ENCODE measurements at regions not wholly inside any gene's neighbourhood (a gene's known extent, or its start where the extent isn't known, plus 50 kb on each side); places are given as distances from the start of the nearest gene placed in this dataset.

- peak; percentile 88 for ATAC-seq (ENCODE audit: insufficient read depth, low read depth)
- H3K4me3 ChIP-seq (ENCODE audit: low read depth in 1 of 2, low read length in 2 of 2) = no peak overlapping the region
- H3K36me3 ChIP-seq (ENCODE audit: insufficient read depth, low read length) = no peaks in the 10 kb centered on the region
- DNase-seq = peak; percentile 66
- H3K4me2 ChIP-seq (ENCODE audit: insufficient read depth, low read length) = no peak overlapping the region
- H3K27ac ChIP-seq (ENCODE audit: low read length) = peak overlapping the region; percentile 44
- H3K79me2 ChIP-seq (ENCODE audit: insufficient read depth, low read length) = no peaks in the 10 kb centered on the region
- no peak for TF ChIP-seq CTCF (IDR thresholded peaks at IDR 0.05; ENCODE audit: borderline replicate concordance, extremely low read depth, low read length, poor library complexity, severe bottlenecking)
- TF ChIP-seq EZH2 (IDR thresholded peaks at IDR 0.05; ENCODE audit: borderline replicate concordance, low read depth, low read length, severe bottlenecking) = no peak
- H3K27me3 ChIP-seq (ENCODE audit: insufficient read depth, low read length, poor library complexity) = no peaks in the 10 kb centered on the region
- peaks cover 5% of the 10 kb centered on the region for H3K9me3 ChIP-seq (ENCODE audit: insufficient read depth, low read length, severe bottlenecking)
- H3K9ac ChIP-seq (ENCODE audit: low read depth, low read length) = no peak overlapping the region
- peaks cover 18% of the 10 kb centered on the region for H3K4me1 ChIP-seq (ENCODE audit: insufficient read depth, low read length)
- no peak overlapping the region for H2AFZ ChIP-seq (ENCODE audit: low read depth, low read length)
- no peaks in the 10 kb centered on the region for H4K20me1 ChIP-seq (ENCODE audit: insufficient read depth, low read length)
Measured at GRCh38 chr5:158398360-158399201, 539.6 kb upstream of the CLINT1 start.

GRCh38 chr5:158397278-158397677 lies 538.3 kb upstream of the CLINT1 start:
- no peak overlapping the region for H3K9ac ChIP-seq (ENCODE audit: low read depth, low read length)

GRCh38 chr5:158394102-158394501 lies 535.2 kb upstream of the CLINT1 start:
- Histone ChIP-seq H3K4me2 (ENCODE audit: insufficient read depth, low read length) (no peak overlapping the region), H2AFZ (ENCODE audit: low read depth, low read length) (no peak overlapping the region), H3K9ac (ENCODE audit: low read depth, low read length) (no peak overlapping the region), H3K4me1 (ENCODE audit: insufficient read depth, low read length) (peaks cover 18% of the 10 kb centered on the region), H3K27me3 (ENCODE audit: insufficient read depth, low read length, poor library complexity) (no peaks in the 10 kb centered on the region), H4K20me1 (ENCODE audit: insufficient read depth, low read length) (no peaks in the 10 kb centered on the region), H3K27ac (ENCODE audit: low read length) (no peak overlapping the region), H3K36me3 (ENCODE audit: insufficient read depth, low read length) (no peaks in the 10 kb centered on the region), H3K79me2 (ENCODE audit: insufficient read depth, low read length) (no peaks in the 10 kb centered on the region), H3K9me3 (ENCODE audit: insufficient read depth, low read length, severe bottlenecking) (no peaks in the 10 kb centered on the region), H3K4me3 (ENCODE audit: low read depth in 1 of 2, low read length in 2 of 2) (no peak overlapping the region)
- ATAC-seq (ENCODE audit: insufficient read depth, low read depth) = no peak
- DNase-seq = no peak
- TF ChIP-seq EZH2 (IDR thresholded peaks at IDR 0.05; ENCODE audit: borderline replicate concordance, low read depth, low read length, severe bottlenecking) = no peak
- no peak for TF ChIP-seq CTCF (IDR thresholded peaks at IDR 0.05; ENCODE audit: borderline replicate concordance, extremely low read depth, low read length, poor library complexity, severe bottlenecking)

More at GRCh38 chr5:158397278-158397677, 538.3 kb upstream of the CLINT1 start:
- H3K9me3 ChIP-seq (ENCODE audit: insufficient read depth, low read length, severe bottlenecking) = no peaks in the 10 kb centered on the region
- no peak overlapping the region for H3K27ac ChIP-seq (ENCODE audit: low read length)
- no peak for TF ChIP-seq EZH2 (IDR thresholded peaks at IDR 0.05; ENCODE audit: borderline replicate concordance, low read depth, low read length, severe bottlenecking)
- TF ChIP-seq CTCF (IDR thresholded peaks at IDR 0.05; ENCODE audit: borderline replicate concordance, extremely low read depth, low read length, poor library complexity, severe bottlenecking) = no peak
- H3K27me3 ChIP-seq (ENCODE audit: insufficient read depth, low read length, poor library complexity) = no peaks in the 10 kb centered on the region
- no peaks in the 10 kb centered on the region for H4K20me1 ChIP-seq (ENCODE audit: insufficient read depth, low read length)
- no peak overlapping the region for H2AFZ ChIP-seq (ENCODE audit: low read depth, low read length)
- peaks cover 18% of the 10 kb centered on the region for H3K4me1 ChIP-seq (ENCODE audit: insufficient read depth, low read length)
- DNase-seq (no peak), ATAC-seq (ENCODE audit: insufficient read depth, low read depth) (no peak)
- no peaks in the 10 kb centered on the region for H3K79me2 ChIP-seq (ENCODE audit: insufficient read depth, low read length)
- no peaks in the 10 kb centered on the region for H3K36me3 ChIP-seq (ENCODE audit: insufficient read depth, low read length)
- no peak overlapping the region for H3K4me3 ChIP-seq (ENCODE audit: low read depth in 1 of 2, low read length in 2 of 2)
- no peak overlapping the region for H3K4me2 ChIP-seq (ENCODE audit: insufficient read depth, low read length)
